Activated T-cell treated with anti-CD3 and anti-CD28 coated beads, Interleukin-2, amount 50 U/mL, for 4 hours (primary cell): ENCODE measurements at regions not wholly inside any gene's neighbourhood (a gene's known extent, or its start where the extent isn't known, plus 50 kb on each side); places are given as distances from the start of the nearest gene placed in this dataset.
"Not testable (repeated sequence)": the region's sequence is repeated elsewhere in the genome, so short reads cannot be mapped to it uniquely, and the experiment has no call there.

Experiments
- ATAC-seq, 2 donors: fragments of 200-7000 bp; cut with Tn5 transposase; one replicate each; pipeline ENCODE4 v1.10.0; 2021
- DNase-seq: peaks from one replicate; pipeline ENCODE4 v3.0.0-alpha.2; 2020
- H3K27me3 Mint-ChIP-seq: one replicate; pipeline ENCODE4 v1.8.0; 2021; ENCODE audit warnings: low read depth, mixed read lengths
- H3K36me3 Mint-ChIP-seq: one replicate; pipeline ENCODE4 v1.8.0; 2022; ENCODE audit warnings: mixed read lengths; ENCODE audit not compliant: insufficient read depth
- H3K4me1 Mint-ChIP-seq: one replicate; pipeline ENCODE4 v1.8.0; 2021; ENCODE audit warnings: low read depth, mixed read lengths
- H3K4me3 Mint-ChIP-seq: one replicate; pipeline ENCODE4 v1.8.0; 2021; ENCODE audit warnings: mild to moderate bottlenecking, moderate library complexity, mixed read lengths
- H3K9me3 Mint-ChIP-seq: one replicate; pipeline ENCODE4 v1.8.0; 2021; ENCODE audit warnings: mixed read lengths

- H3K9me3 Mint-ChIP-seq, result peaks cover 9% of the 10 kb centered on the region
- no peaks in the 10 kb centered on the region for H3K36me3 Mint-ChIP-seq
- no peaks in the 10 kb centered on the region for H3K27me3 Mint-ChIP-seq
- no peak overlapping the region for H3K4me3 Mint-ChIP-seq
- no peaks in the 10 kb centered on the region for H3K4me1 Mint-ChIP-seq
- no peak for DNase-seq
- no peak for ATAC-seq
Observed at GRCh38 chr12:127791217-127791616, 475.8 kb upstream of the TMEM132C start.

GRCh38 chr12:127797918-127798317 is 469.1 kb upstream of the TMEM132C start:
- DNase-seq, result no peak
- H3K4me3 Mint-ChIP-seq, result no peak overlapping the region
- ATAC-seq, result no peak
- no peaks in the 10 kb centered on the region for H3K4me1 Mint-ChIP-seq
- H3K36me3 Mint-ChIP-seq, result no peaks in the 10 kb centered on the region
- H3K9me3 Mint-ChIP-seq, result peaks cover 12% of the 10 kb centered on the region
- H3K27me3 Mint-ChIP-seq, result no peaks in the 10 kb centered on the region

GRCh38 chr12:127802271-127802670 is 464.7 kb upstream of the TMEM132C start:
- Mint-ChIP-seq H3K9me3 (peaks cover 12% of the 10 kb centered on the region), H3K27me3 (no peaks in the 10 kb centered on the region), H3K4me1 (no peaks in the 10 kb centered on the region), H3K36me3 (no peaks in the 10 kb centered on the region), H3K4me3 (no peak overlapping the region)
- DNase-seq (no peak), ATAC-seq (no peak)

- no peaks in the 10 kb centered on the region for H3K36me3 Mint-ChIP-seq
- no peak overlapping the region for H3K4me3 Mint-ChIP-seq
- H3K27me3 Mint-ChIP-seq, result no peaks in the 10 kb centered on the region
- ATAC-seq (no peak), DNase-seq (no peak)
- peaks cover 9% of the 10 kb centered on the region for H3K9me3 Mint-ChIP-seq
- no peaks in the 10 kb centered on the region for H3K4me1 Mint-ChIP-seq
Observed at GRCh38 chr12:127803545-127803944, 463.4 kb upstream of the TMEM132C start.

GRCh38 chr12:127809275-127809674 is 457.7 kb upstream of the TMEM132C start:
- Mint-ChIP-seq H3K9me3 (peaks cover 11% of the 10 kb centered on the region), H3K36me3 (no peaks in the 10 kb centered on the region), H3K4me3 (no peak overlapping the region)

GRCh38 chr12:127810041-127810440 is 456.9 kb upstream of the TMEM132C start:
- DNase-seq (no peak), ATAC-seq (no peak)
- no peaks in the 10 kb centered on the region for H3K4me1 Mint-ChIP-seq
- H3K9me3 Mint-ChIP-seq, result peaks cover 11% of the 10 kb centered on the region
- H3K4me3 Mint-ChIP-seq, result no peak overlapping the region
- no peaks in the 10 kb centered on the region for H3K36me3 Mint-ChIP-seq
- no peaks in the 10 kb centered on the region for H3K27me3 Mint-ChIP-seq

More at GRCh38 chr12:127809275-127809674, 457.7 kb upstream of the TMEM132C start:
- ATAC-seq (no peak), DNase-seq (no peak)
- H3K27me3 Mint-ChIP-seq, result no peaks in the 10 kb centered on the region
- no peaks in the 10 kb centered on the region for H3K4me1 Mint-ChIP-seq

GRCh38 chr12:127810459-127810858 is 456.5 kb upstream of the TMEM132C start:
- not testable (repeated sequence) for H3K27me3 Mint-ChIP-seq, DNase-seq, H3K36me3 Mint-ChIP-seq, H3K4me3 Mint-ChIP-seq, H3K4me1 Mint-ChIP-seq, ATAC-seq
- H3K9me3 Mint-ChIP-seq, result peaks cover 11% of the 10 kb centered on the region

GRCh38 chr12:127811988-127812387 is 455.0 kb upstream of the TMEM132C start:
- H3K4me3 Mint-ChIP-seq, result no peak overlapping the region
- ATAC-seq (no peak), DNase-seq (no peak)
- peaks cover 11% of the 10 kb centered on the region for H3K9me3 Mint-ChIP-seq
- no peaks in the 10 kb centered on the region for H3K36me3 Mint-ChIP-seq
- H3K4me1 Mint-ChIP-seq, result no peaks in the 10 kb centered on the region
- no peaks in the 10 kb centered on the region for H3K27me3 Mint-ChIP-seq

- DNase-seq, result no peak
- H3K27me3 Mint-ChIP-seq, result no peaks in the 10 kb centered on the region
- H3K9me3 Mint-ChIP-seq, result peaks cover 11% of the 10 kb centered on the region
- no peaks in the 10 kb centered on the region for H3K36me3 Mint-ChIP-seq
- ATAC-seq, result no peak
- H3K4me3 Mint-ChIP-seq, result no peak overlapping the region
- H3K4me1 Mint-ChIP-seq, result no peaks in the 10 kb centered on the region
Observed at GRCh38 chr12:127813147-127813546, 453.8 kb upstream of the TMEM132C start.

- Mint-ChIP-seq H3K4me1 (no peaks in the 10 kb centered on the region), H3K9me3 (peaks cover 4% of the 10 kb centered on the region), H3K27me3 (no peaks in the 10 kb centered on the region), H3K36me3 (no peaks in the 10 kb centered on the region), H3K4me3 (no peak overlapping the region)
- DNase-seq (no peak), ATAC-seq (no peak)
Observed at GRCh38 chr12:127819056-127819455, 447.9 kb upstream of the TMEM132C start.

- no peaks in the 10 kb centered on the region for H3K27me3 Mint-ChIP-seq
- ATAC-seq (no peak), DNase-seq (no peak)
- H3K4me3 Mint-ChIP-seq, result no peak overlapping the region
- no peaks in the 10 kb centered on the region for H3K4me1 Mint-ChIP-seq
- H3K9me3 Mint-ChIP-seq, result peaks cover 10% of the 10 kb centered on the region
- no peaks in the 10 kb centered on the region for H3K36me3 Mint-ChIP-seq
Observed at GRCh38 chr12:127820271-127820670, 446.7 kb upstream of the TMEM132C start.

- Mint-ChIP-seq H3K9me3 (peaks cover 13% of the 10 kb centered on the region), H3K4me3 (no peak overlapping the region), H3K27me3 (no peaks in the 10 kb centered on the region), H3K36me3 (no peaks in the 10 kb centered on the region), H3K4me1 (no peaks in the 10 kb centered on the region)
- ATAC-seq, result no peak
- DNase-seq, result no peak
Observed at GRCh38 chr12:127820846-127821245, 446.1 kb upstream of the TMEM132C start.

- no peaks in the 10 kb centered on the region for H3K36me3 Mint-ChIP-seq
- ATAC-seq (no peak), DNase-seq (no peak)
- H3K4me3 Mint-ChIP-seq, result no peak overlapping the region
- H3K27me3 Mint-ChIP-seq, result no peaks in the 10 kb centered on the region
- peaks cover 19% of the 10 kb centered on the region for H3K9me3 Mint-ChIP-seq
- no peaks in the 10 kb centered on the region for H3K4me1 Mint-ChIP-seq
Observed at GRCh38 chr12:127822809-127823411, 444.1 kb upstream of the TMEM132C start.

GRCh38 chr12:127823801-127824200 is 443.2 kb upstream of the TMEM132C start:
- Mint-ChIP-seq H3K9me3 (peaks cover 23% of the 10 kb centered on the region), H3K4me3 (no peak overlapping the region), H3K27me3 (no peaks in the 10 kb centered on the region), H3K36me3 (no peaks in the 10 kb centered on the region), H3K4me1 (no peaks in the 10 kb centered on the region)
- ATAC-seq, result no peak
- DNase-seq, result no peak

- no peaks in the 10 kb centered on the region for H3K27me3 Mint-ChIP-seq
- DNase-seq, result no peak
- H3K9me3 Mint-ChIP-seq, result peaks cover 26% of the 10 kb centered on the region
- H3K36me3 Mint-ChIP-seq, result no peaks in the 10 kb centered on the region
- no peaks in the 10 kb centered on the region for H3K4me1 Mint-ChIP-seq
- no peak for ATAC-seq
- H3K4me3 Mint-ChIP-seq, result no peak overlapping the region
Observed at GRCh38 chr12:127829281-127830064, 437.5 kb upstream of the TMEM132C start.
